GM23338 (cell line): ENCODE measurements at regions not wholly inside any gene's neighbourhood (a gene's known extent, or its start where the extent isn't known, plus 50 kb on each side); places are given as distances from the start of the nearest gene placed in this dataset.

ENCODE experiments used
- ATAC-seq: fragments of 200-7000 bp; cut with Tn5 transposase; 3 replicates; pipeline ENCODE4 v1.9.1; 2020
- DNase-seq: peaks from one replicate; pipeline ENCODE4 v3.0.0-alpha.2; 2015; ENCODE audit warnings: low spot score
- H2AFZ ChIP-seq: fragments of 200-600 bp; sonication (generic); 2 replicates; pipeline ENCODE4 v1.8.0; 2016; ENCODE audit warnings: antibody characterized with exemption, mild to moderate bottlenecking, moderate library complexity
- H3F3A ChIP-seq: fragments of 200-600 bp; sonication (generic); replicated peaks from 2 replicates; pipeline ENCODE4 v1.8.0; 2017; ENCODE audit warnings: antibody characterized with exemption, mixed run types, low read depth
- H3K27ac ChIP-seq: fragments of 200-600 bp; sonication (generic); 2 replicates; pipeline ENCODE4 v1.6.1; 2016; ENCODE audit warnings: low read depth
- H3K27me3 ChIP-seq: fragments of 200-600 bp; sonication (generic); 2 replicates; pipeline ENCODE4 v1.8.0; 2016; ENCODE audit warnings: mild to moderate bottlenecking, mixed run types, moderate library complexity; ENCODE audit not compliant: insufficient read depth
- H3K36me3 ChIP-seq: fragments of 200-600 bp; sonication (generic); 2 replicates; pipeline ENCODE4 v1.8.0; 2016; ENCODE audit warnings: mild to moderate bottlenecking; ENCODE audit not compliant: insufficient read depth
- H3K4me1 ChIP-seq: fragments of 200-600 bp; sonication (generic); 2 replicates; pipeline ENCODE4 v1.8.0; 2016; ENCODE audit warnings: mild to moderate bottlenecking, moderate library complexity; ENCODE audit not compliant: insufficient read depth
- H3K4me2 ChIP-seq: fragments of 200-600 bp; sonication (generic); 2 replicates; pipeline ENCODE4 v1.7.1; 2017; ENCODE audit warnings: mixed run types
- H3K4me3 ChIP-seq: fragments of 200-600 bp; sonication (generic); 2 replicates; pipeline ENCODE4 v1.6.1; 2016; ENCODE audit warnings: mixed run types
- H3K79me2 ChIP-seq: fragments of 200-600 bp; sonication (generic); replicated peaks from 2 replicates; pipeline ENCODE4 v1.8.0; 2017; ENCODE audit warnings: mild to moderate bottlenecking; ENCODE audit not compliant: insufficient read depth
- H3K9me2 ChIP-seq: fragments of 200-600 bp; sonication (generic); 2 replicates; pipeline ENCODE4 v1.8.0; 2017; ENCODE audit not compliant: insufficient read depth
- H4K20me1 ChIP-seq: fragments of 200-600 bp; sonication (generic); replicated peaks from 2 replicates; pipeline ENCODE4 v1.8.0; 2017; ENCODE audit warnings: mild to moderate bottlenecking; ENCODE audit not compliant: insufficient read depth
- H3K27ac Mint-ChIP-seq: 2 replicates; pipeline ENCODE4 v1.8.0; 2020; ENCODE audit warnings: inconsistent platforms, mild to moderate bottlenecking, moderate library complexity, mixed read lengths
- H3K27me3 Mint-ChIP-seq: 3 replicates; pipeline ENCODE4 v1.8.0; 2022; ENCODE audit warnings: low read depth, mild to moderate bottlenecking, moderate library complexity, mixed read lengths, inconsistent platforms; ENCODE audit not compliant: insufficient read depth, poor library complexity
- H3K36me3 Mint-ChIP-seq: 3 replicates; pipeline ENCODE4 v1.8.0; 2021; ENCODE audit warnings: low read depth, mild to moderate bottlenecking, inconsistent platforms, moderate library complexity, mixed read lengths
- H3K4me1 Mint-ChIP-seq: 3 replicates; pipeline ENCODE4 v1.8.0; 2020; ENCODE audit warnings: mild to moderate bottlenecking, inconsistent platforms, mixed read lengths
- H3K4me3 Mint-ChIP-seq: 3 replicates; pipeline ENCODE4 v1.8.0; 2021; ENCODE audit warnings: moderate library complexity, mild to moderate bottlenecking, inconsistent platforms, mixed read lengths
- H3K9me3 Mint-ChIP-seq: 3 replicates; pipeline ENCODE4 v1.8.0; 2020; ENCODE audit warnings: moderate library complexity, mild to moderate bottlenecking, inconsistent platforms, mixed read lengths
- CTCF ChIP-seq, 2 experiments: fragments of 200-600 bp in 1 of 2; sonication (generic) in 1 of 2; conservative IDR thresholded peaks; 2 replicates each; pipeline versions ENCODE4 v1.5.1 to v1.6.1; 2016 to 2017; ENCODE audit warnings: antibody characterized with exemption in 2 of 2, low read depth in 2 of 2, mild to moderate bottlenecking in 2 of 2, moderate library complexity in 1 of 2
- ETS1 ChIP-seq: IDR thresholded peaks from 2 replicates; pipeline ENCODE4 v1.6.1; 2016; ENCODE audit warnings: antibody characterized with exemption
- EZH2 ChIP-seq: fragments of 200-600 bp; sonication (generic); IDR thresholded peaks from one replicate; pipeline ENCODE4 v1.8.0; 2017; ENCODE audit warnings: antibody characterized with exemption, mild to moderate bottlenecking, low read depth; ENCODE audit not compliant: unreplicated experiment
- EZH2phosphoT487 ChIP-seq: fragments of 200-600 bp; sonication (generic); IDR thresholded peaks from one replicate; pipeline ENCODE4 v1.8.1; 2018; ENCODE audit warnings: antibody characterized with exemption; ENCODE audit not compliant: unreplicated experiment
- JUNB ChIP-seq: IDR thresholded peaks from one replicate; pipeline ENCODE4 v1.6.1; 2016; ENCODE audit warnings: antibody characterized with exemption; ENCODE audit not compliant: unreplicated experiment
- NANOG ChIP-seq: IDR thresholded peaks from 2 replicates; pipeline ENCODE4 v1.6.1; 2016; ENCODE audit warnings: antibody characterized with exemption, borderline replicate concordance
- POLR2AphosphoS5 ChIP-seq: IDR thresholded peaks from 2 replicates; pipeline ENCODE4 v1.6.1; 2016; ENCODE audit warnings: antibody characterized with exemption, low read depth
- REST ChIP-seq: IDR thresholded peaks from one replicate; pipeline ENCODE4 v1.6.1; 2018; ENCODE audit warnings: antibody characterized with exemption; ENCODE audit not compliant: unreplicated experiment
- STAT1 ChIP-seq: IDR thresholded peaks from one replicate; pipeline ENCODE4 v1.6.1; 2016; ENCODE audit warnings: antibody characterized with exemption; ENCODE audit not compliant: unreplicated experiment
- ZNF114 ChIP-seq: fragments of 250-450 bp; sonication (Bioruptor Pico); IDR thresholded peaks from 2 replicates; pipeline ENCODE4 v1.5.0; 2020; ENCODE audit warnings: mild to moderate bottlenecking, moderate library complexity
- ZNF331 ChIP-seq: fragments of 250-450 bp; sonication (Bioruptor Pico); IDR thresholded peaks from 2 replicates; pipeline ENCODE4 v1.5.0; 2020; ENCODE audit warnings: low read depth, mild to moderate bottlenecking, moderate library complexity
- ZNF462 ChIP-seq: fragments of 250-450 bp; sonication (Bioruptor Pico); IDR thresholded peaks from 2 replicates; pipeline ENCODE4 v1.5.0; 2020; ENCODE audit warnings: mild to moderate bottlenecking, moderate library complexity

GRCh38 chr3:77933926-77934325, 894.0 kb downstream of the ROBO2 start:
- Histone ChIP-seq H3K36me3 (no peaks in the 10 kb centered on the region), H3K4me3 (no peak overlapping the region), H2AFZ (no peak overlapping the region), H3F3A (no peaks in the 10 kb centered on the region), H3K27me3 (no peaks in the 10 kb centered on the region), H3K9me2 (no peaks in the 10 kb centered on the region; the same call in 1 of the 2 replicates), H3K27ac (no peak overlapping the region), H3K4me1 (no peaks in the 10 kb centered on the region; the same call in 1 of the 2 replicates), H4K20me1 (no peaks in the 10 kb centered on the region), H3K79me2 (no peaks in the 10 kb centered on the region), H3K4me2 (no peak overlapping the region)
- ATAC-seq = no peak
- no peaks in the 10 kb centered on the region for H3K36me3 Mint-ChIP-seq
- H3K4me3 Mint-ChIP-seq = no peak overlapping the region
- DNase-seq = no peak
- no peak for TF ChIP-seq REST
- TF ChIP-seq JUNB = no peak
- TF ChIP-seq EZH2phosphoT487 = no peak
- TF ChIP-seq ZNF331 (CRISPR knock-in tag) = no peak
- TF ChIP-seq ZNF114 (CRISPR knock-in tag) = no peak
- TF ChIP-seq POLR2AphosphoS5 = no peak
- TF ChIP-seq ETS1 = no peak
- no peak for TF ChIP-seq CTCF (conservative IDR thresholded peaks at IDR 0.05; ENCODE audit: low read depth in 2 of 2)
- no peak for TF ChIP-seq NANOG
- TF ChIP-seq EZH2 = no peak
- no peak for TF ChIP-seq ZNF462 (CRISPR knock-in tag)
- no peak for TF ChIP-seq STAT1
- no peaks in the 10 kb centered on the region for H3K27me3 Mint-ChIP-seq
- H3K9me3 Mint-ChIP-seq = no peaks in the 10 kb centered on the region
- H3K4me1 Mint-ChIP-seq = peaks cover 4% of the 10 kb centered on the region; the same call in 2 of the 3 replicates
- no peak overlapping the region for H3K27ac Mint-ChIP-seq
